Mucosa of rectum (tissue), 2 donors: ENCODE measurements at regions not wholly inside any gene's neighbourhood (a gene's known extent, or its start where the extent isn't known, plus 50 kb on each side); places are given as distances from the start of the nearest gene placed in this dataset.

Experiments used
- H3K27ac ChIP-seq, 2 donors: one replicate each; pipeline ENCODE4 v1.7.0; 2013; ENCODE audit warnings: inconsistent platforms in 2 of 2, low read depth in 2 of 2, low read length in 2 of 2
- H3K27me3 ChIP-seq, 2 donors: one replicate each; pipeline ENCODE4 v1.7.0; 2013; ENCODE audit warnings: low read length in 2 of 2; ENCODE audit not compliant: control insufficient read depth in 2 of 2, insufficient read depth in 2 of 2
- H3K36me3 ChIP-seq, 2 donors: one replicate each; pipeline ENCODE4 v1.7.0; 2013; ENCODE audit warnings: low read length in 2 of 2; ENCODE audit not compliant: control insufficient read depth in 2 of 2, insufficient read depth in 2 of 2
- H3K4me1 ChIP-seq, 2 donors: one replicate each; pipeline ENCODE4 v1.7.0; 2013; ENCODE audit warnings: low read length in 2 of 2, mild to moderate bottlenecking in 1 of 2; ENCODE audit not compliant: control insufficient read depth in 2 of 2, insufficient read depth in 2 of 2
- H3K4me3 ChIP-seq, 2 donors: one replicate each; pipeline ENCODE4 v1.7.0; 2013; ENCODE audit warnings: low read length in 2 of 2
- H3K9ac ChIP-seq, 2 donors: one replicate each; pipeline ENCODE4 v1.7.0; 2013; ENCODE audit warnings: low read length in 2 of 2, low read depth in 1 of 2, mild to moderate bottlenecking in 1 of 2
- H3K9me3 ChIP-seq, 2 donors: one replicate each; pipeline ENCODE4 v1.7.0; 2013; ENCODE audit warnings: low read length in 2 of 2; ENCODE audit not compliant: control insufficient read depth in 2 of 2
- donor health status: healthy.
- donor health status: Normal muscosa, but diverticular disease.

- H3K9me3 ChIP-seq = no peaks in the 10 kb centered on the region
- no peak overlapping the region for H3K9ac ChIP-seq
- peaks cover 0 to 3% of the 10 kb centered on the region in 2 donors for H3K4me1 ChIP-seq
- no peaks in the 10 kb centered on the region for H3K36me3 ChIP-seq
- no peak overlapping the region for H3K4me3 ChIP-seq
- H3K27me3 ChIP-seq = no peaks in the 10 kb centered on the region
- H3K27ac ChIP-seq = no peak overlapping the region
Measured at GRCh38 chr1:31501505-31501904, 74.8 kb upstream of the TINAGL1 start.

GRCh38 chr1:31502253-31502652, 74.1 kb upstream of the TINAGL1 start:
- Histone ChIP-seq H3K36me3 (no peaks in the 10 kb centered on the region), H3K9ac (no peak overlapping the region), H3K27me3 (no peaks in the 10 kb centered on the region), H3K27ac (no peak overlapping the region), H3K4me1 (peaks cover 0 to 3% of the 10 kb centered on the region in 2 donors), H3K9me3 (no peaks in the 10 kb centered on the region), H3K4me3 (no peak overlapping the region)

GRCh38 chr1:31502926-31503511, 73.3 kb upstream of the TINAGL1 start:
- no peak overlapping the region for H3K9ac ChIP-seq
- no peaks in the 10 kb centered on the region for H3K36me3 ChIP-seq
- H3K9me3 ChIP-seq = no peaks in the 10 kb centered on the region
- H3K27me3 ChIP-seq = no peaks in the 10 kb centered on the region
- H3K27ac ChIP-seq = no peak overlapping the region
- no peak overlapping the region for H3K4me3 ChIP-seq
- peaks cover 0 to 3% of the 10 kb centered on the region in 2 donors for H3K4me1 ChIP-seq

GRCh38 chr1:31503570-31503969, 72.7 kb upstream of the TINAGL1 start:
- Histone ChIP-seq H3K27me3 (peaks cover 0 to 2% of the 10 kb centered on the region in 2 donors), H3K4me3 (no peak overlapping the region), H3K27ac (no peak overlapping the region), H3K4me1 (peaks cover 0 to 3% of the 10 kb centered on the region in 2 donors), H3K9ac (no peak overlapping the region), H3K36me3 (no peaks in the 10 kb centered on the region), H3K9me3 (no peaks in the 10 kb centered on the region)

GRCh38 chr1:31504001-31504400, 72.3 kb upstream of the TINAGL1 start:
- Histone ChIP-seq H3K9ac (no peak overlapping the region), H3K27me3 (peaks cover 0 to 2% of the 10 kb centered on the region in 2 donors), H3K27ac (no peak overlapping the region), H3K4me1 (peaks cover 0 to 7% of the 10 kb centered on the region in 2 donors), H3K4me3 (no peak overlapping the region), H3K9me3 (no peaks in the 10 kb centered on the region), H3K36me3 (no peaks in the 10 kb centered on the region)

- H3K27ac ChIP-seq = no peak overlapping the region
- H3K9me3 ChIP-seq = no peaks in the 10 kb centered on the region
- H3K27me3 ChIP-seq = peaks cover 0 to 2% of the 10 kb centered on the region in 2 donors
- no peak overlapping the region for H3K4me3 ChIP-seq
- H3K36me3 ChIP-seq = no peaks in the 10 kb centered on the region
- H3K9ac ChIP-seq = no peak overlapping the region
- H3K4me1 ChIP-seq = peaks cover 11 to 20% of the 10 kb centered on the region in 2 donors
Measured at GRCh38 chr1:31505911-31506497, 70.3 kb upstream of the TINAGL1 start.

GRCh38 chr1:31507221-31507620, 69.1 kb upstream of the TINAGL1 start:
- Histone ChIP-seq H3K27me3 (peaks cover 0 to 2% of the 10 kb centered on the region in 2 donors), H3K9me3 (no peaks in the 10 kb centered on the region), H3K27ac (peak overlapping the region in 1 of 2 donors; percentile 4), H3K4me3 (no peak overlapping the region), H3K9ac (no peak overlapping the region), H3K4me1 (peaks cover 14 to 28% of the 10 kb centered on the region in 2 donors), H3K36me3 (no peaks in the 10 kb centered on the region)

- Histone ChIP-seq H3K27ac (peak overlapping the region in 1 of 2 donors; percentile 4), H3K27me3 (peaks cover 0 to 2% of the 10 kb centered on the region in 2 donors), H3K9ac (no peak overlapping the region), H3K36me3 (no peaks in the 10 kb centered on the region), H3K4me1 (peaks cover 14 to 28% of the 10 kb centered on the region in 2 donors), H3K9me3 (no peaks in the 10 kb centered on the region), H3K4me3 (no peak overlapping the region)
Measured at GRCh38 chr1:31507676-31508530, 68.4 kb upstream of the TINAGL1 start.

- H3K27ac ChIP-seq = peak overlapping the region in 1 of 2 donors; percentile 32
- H3K9me3 ChIP-seq = no peaks in the 10 kb centered on the region
- no peaks in the 10 kb centered on the region for H3K36me3 ChIP-seq
- H3K27me3 ChIP-seq = peaks cover 0 to 2% of the 10 kb centered on the region in 2 donors
- no peak overlapping the region for H3K9ac ChIP-seq
- peaks cover 14 to 25% of the 10 kb centered on the region in 2 donors for H3K4me1 ChIP-seq
- no peak overlapping the region for H3K4me3 ChIP-seq
Measured at GRCh38 chr1:31509124-31510072, 66.9 kb upstream of the TINAGL1 start.
